ENCODE measurements at regions not wholly inside any gene's neighbourhood (a gene's known extent, or its start where the extent isn't known, plus 50 kb on each side); places are given as distances from the start of the nearest gene placed in this dataset.
"Not testable (repeated sequence)": the region's sequence is repeated elsewhere in the genome, so short reads cannot be mapped to it uniquely, and the experiment has no call there.

DNA sequence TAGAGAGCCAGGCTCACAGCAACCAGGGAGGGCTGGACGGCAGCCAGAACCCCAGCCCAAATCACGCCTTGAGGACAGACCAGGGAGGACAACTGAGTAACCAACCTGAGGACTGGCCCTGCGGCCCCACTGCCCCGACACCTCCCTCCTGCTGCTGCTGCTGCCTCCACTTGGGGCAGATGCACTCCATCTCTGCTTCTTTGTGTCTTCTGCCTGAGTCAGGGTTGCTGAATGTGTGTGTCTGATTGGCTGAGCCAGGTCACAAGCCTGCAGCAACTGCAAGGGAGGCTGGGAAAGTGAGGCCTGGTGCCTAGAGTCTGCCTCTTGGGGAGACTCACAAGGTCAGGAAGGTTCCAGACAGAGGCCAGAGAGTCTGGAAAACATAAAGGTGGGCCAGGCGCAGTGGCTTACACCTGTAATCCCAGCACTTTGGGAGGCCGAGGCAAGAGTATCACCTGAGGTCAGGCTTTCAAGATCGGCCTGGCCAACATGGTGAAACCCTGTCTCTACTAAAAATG lies 83.4 kb downstream of the ZFP36L2 start:
- POLR2A ChIA-PET: interaction anchor here (1.3 to 1.9 kb wide), 2 partner anchors 75 to 78 kb away, joined by 4 to 5 read pairs; no protein-coding TSS in a partner anchor
- Mint-ChIP-seq H3K36me3 (ENCODE audit: low read depth) (peaks cover 10% of the 10 kb centered on the region), H3K27me3 (no peaks in the 10 kb centered on the region), H3K9me3 (no peaks in the 10 kb centered on the region), H3K4me1 (peaks cover 56% of the 10 kb centered on the region), H3K4me3 (peak overlapping the region; percentile 59), H3K27ac (peak overlapping the region; percentile 4)
- CTCF ChIA-PET: no interaction called here
- peak; percentile 50 for DNase-seq

DNA sequence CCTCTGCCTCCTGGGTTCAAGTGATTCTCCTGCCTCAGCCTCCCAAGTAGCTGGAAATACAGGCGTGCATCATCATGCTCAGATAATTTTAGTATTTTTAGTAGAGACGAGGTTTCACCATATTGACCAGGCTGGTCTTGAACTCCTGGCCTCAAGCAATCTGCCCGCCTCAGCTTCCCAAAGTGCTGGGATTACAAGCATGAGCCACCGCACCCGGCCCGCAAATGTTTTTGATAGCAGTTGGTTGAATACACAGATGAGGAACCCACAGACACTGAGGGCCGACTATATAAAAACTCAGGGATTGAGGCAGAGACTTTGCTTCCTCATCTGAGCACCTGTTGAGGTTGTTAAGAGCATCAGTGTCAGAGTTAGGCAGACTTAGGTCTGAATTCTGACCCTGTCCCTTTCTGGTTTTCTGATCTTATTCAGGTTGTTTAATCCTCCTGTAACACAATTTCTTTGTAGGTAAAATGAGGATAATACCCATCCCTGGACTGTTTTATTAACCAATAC lies 84.7 kb downstream of the ZFP36L2 start:
- ChIA-PET CTCF (interaction anchor here (0.9 to 4.4 kb wide), 3 partner anchors 12 to 343 kb away, joined by 3 to 36 read pairs (median 6); no protein-coding TSS in a partner anchor), POLR2A (interaction anchor here (3.4 to 21.7 kb wide), 2 partner anchors 12 to 81 kb away, joined by 46 to 1053 read pairs; partner anchors contain the start of gene ZFP36L2)
- not testable (repeated sequence) for H3K27me3 Mint-ChIP-seq, DNase-seq, H3K27ac Mint-ChIP-seq, H3K9me3 Mint-ChIP-seq
- H3K4me1 Mint-ChIP-seq: peaks cover 61% of the 10 kb centered on the region
- peak overlapping the region; percentile 24 for H3K4me3 Mint-ChIP-seq
- H3K36me3 Mint-ChIP-seq (ENCODE audit: low read depth): peaks cover 15% of the 10 kb centered on the region

DNA sequence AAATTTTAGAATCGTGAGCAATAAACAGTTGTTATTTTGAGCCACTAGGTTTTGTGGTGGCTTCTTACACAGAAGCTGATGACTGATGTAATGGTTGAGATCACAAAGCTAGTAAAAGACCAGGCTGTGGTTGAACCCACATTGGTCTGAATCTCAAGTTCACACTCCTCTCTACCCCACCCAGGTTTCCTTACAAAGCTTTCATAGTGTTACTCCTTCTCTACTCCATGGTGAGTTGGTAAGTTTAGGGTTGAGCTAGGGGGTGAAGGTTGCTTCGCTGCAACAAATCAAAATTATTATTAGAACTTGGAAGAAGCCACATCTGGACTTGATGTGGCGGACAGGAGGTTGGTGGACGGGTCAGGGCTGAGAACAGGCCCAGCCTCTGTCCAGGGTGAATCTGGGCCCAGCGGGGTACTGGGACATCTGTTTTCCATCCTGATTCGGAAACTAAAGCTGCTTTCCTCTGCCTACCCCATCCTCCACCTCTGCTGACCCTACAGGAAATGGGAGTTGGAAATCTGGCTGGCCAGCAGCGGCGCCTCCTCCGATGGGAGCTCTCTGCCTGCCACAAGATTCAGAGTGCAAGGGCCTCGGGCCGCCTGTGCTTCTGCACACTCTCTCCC lies 86.3 kb downstream of the ZFP36L2 start:
- POLR2A ChIA-PET: interaction anchor here (0.7 to 21.7 kb wide), 15 partner anchors 9 to 456 kb away, joined by 3 to 1053 read pairs (median 5); partner anchors contain the start of genes THADA and ZFP36L2
- H3K4me1 Mint-ChIP-seq: peaks cover 71% of the 10 kb centered on the region
- peaks cover 15% of the 10 kb centered on the region for H3K36me3 Mint-ChIP-seq (ENCODE audit: low read depth)

DNA sequence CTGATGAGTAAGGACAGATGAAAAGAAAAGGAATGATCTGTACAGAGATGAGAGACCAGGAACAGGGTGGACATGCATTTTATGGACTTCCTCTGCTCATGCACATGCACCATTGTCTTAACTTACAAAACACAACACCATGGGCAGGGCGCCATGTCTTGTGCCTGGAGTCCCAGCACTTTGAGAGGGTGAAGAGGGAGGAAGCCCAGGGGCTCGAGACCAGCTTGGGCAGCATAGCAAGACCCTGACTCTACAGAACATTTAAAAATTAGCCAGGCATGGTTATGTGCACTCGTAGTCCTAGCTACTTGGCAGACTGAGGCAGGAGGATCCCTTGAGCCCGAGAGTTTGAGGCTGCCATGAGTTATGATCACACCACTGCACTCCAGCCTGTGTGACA lies 86.9 kb downstream of the ZFP36L2 start:
- Mint-ChIP-seq H3K27me3 (no peaks in the 10 kb centered on the region), H3K9me3 (no peaks in the 10 kb centered on the region), H3K36me3 (ENCODE audit: low read depth) (peaks cover 15% of the 10 kb centered on the region), H3K4me1 (peaks cover 75% of the 10 kb centered on the region), H3K4me3 (peak overlapping the region; percentile 61), H3K27ac (peak overlapping the region; percentile 92)
- POLR2A ChIA-PET: interaction anchor here (0.9 to 21.7 kb wide), 11 partner anchors 10 to 329 kb away, joined by 3 to 1053 read pairs (median 10); partner anchors contain the start of gene ZFP36L2
- CTCF ChIA-PET: interaction anchor here (1.0 to 4.4 kb wide), 13 partner anchors 10 to 432 kb away, joined by 3 to 36 read pairs (median 6); partner anchors contain the start of gene ZFP36L2
- no peak for DNase-seq

More for the DNA sequence above, 86.3 kb downstream of the ZFP36L2 start:
- peak; percentile 59 for DNase-seq
- peak overlapping the region; percentile 92 for H3K27ac Mint-ChIP-seq
- peak overlapping the region; percentile 61 for H3K4me3 Mint-ChIP-seq
- H3K27me3 Mint-ChIP-seq: no peaks in the 10 kb centered on the region
- no peaks in the 10 kb centered on the region for H3K9me3 Mint-ChIP-seq
- CTCF ChIA-PET: interaction anchor here (0.7 to 4.4 kb wide), 14 partner anchors 9 to 345 kb away, joined by 3 to 36 read pairs (median 6); partner anchors contain the start of gene ZFP36L2

DNA sequence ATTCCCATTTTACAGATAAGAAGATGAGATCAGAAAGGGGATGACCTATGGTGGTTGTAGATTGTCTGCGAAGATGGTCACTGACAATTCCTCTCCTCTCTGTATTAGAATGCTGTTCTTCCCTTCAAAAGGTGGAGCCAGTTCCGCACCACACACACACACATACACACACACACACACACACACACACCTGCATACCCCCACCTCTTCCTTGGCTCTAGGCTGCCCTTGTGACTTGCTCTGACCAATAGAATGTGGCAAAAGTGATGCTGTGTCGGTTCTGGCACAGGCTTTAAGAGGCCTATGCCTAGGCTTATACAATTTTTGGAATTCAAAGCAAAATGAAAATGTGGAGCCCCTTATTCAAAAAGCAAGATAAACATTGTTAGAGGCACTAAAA lies 88.0 kb downstream of the ZFP36L2 start:
- H3K36me3 Mint-ChIP-seq (ENCODE audit: low read depth): peaks cover 19% of the 10 kb centered on the region
- no peak for DNase-seq
- H3K4me3 Mint-ChIP-seq: no peak overlapping the region
- no peaks in the 10 kb centered on the region for H3K9me3 Mint-ChIP-seq
- peak overlapping the region; percentile 99 for H3K27ac Mint-ChIP-seq
- no peaks in the 10 kb centered on the region for H3K27me3 Mint-ChIP-seq
- peaks cover 84% of the 10 kb centered on the region for H3K4me1 Mint-ChIP-seq
- ChIA-PET CTCF (interaction anchor here (1.2 to 4.4 kb wide), 5 partner anchors 9 to 89 kb away, joined by 5 to 36 read pairs (median 24); partner anchors contain the start of gene ZFP36L2), POLR2A (interaction anchor here (0.9 to 21.7 kb wide), 6 partner anchors 9 to 328 kb away, joined by 3 to 1053 read pairs (median 36); partner anchors contain the start of gene ZFP36L2)

DNA sequence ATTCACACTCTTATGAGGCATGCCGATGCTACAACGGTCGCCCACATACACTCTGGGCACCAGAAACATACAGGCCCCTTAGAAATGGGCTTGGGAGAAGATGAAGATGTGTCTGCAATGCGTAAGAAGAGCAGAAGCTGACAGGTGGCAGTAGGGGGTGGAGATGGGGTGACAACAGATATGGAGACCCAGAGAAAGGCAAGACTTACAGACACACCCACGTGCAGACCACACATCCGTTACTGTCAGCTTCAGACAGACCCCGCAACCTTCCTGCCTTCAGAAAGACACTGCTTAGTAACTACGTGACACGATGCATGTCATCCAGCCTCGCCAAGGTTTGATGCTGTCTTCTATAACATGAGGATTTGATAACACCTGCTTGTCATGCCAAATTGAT lies 89.5 kb downstream of the ZFP36L2 start:
- ChIA-PET POLR2A (interaction anchor here (0.8 to 21.7 kb wide), 8 partner anchors 8 to 86 kb away, joined by 3 to 1053 read pairs (median 4); partner anchors contain the start of gene ZFP36L2), CTCF (interaction anchor here (0.7 to 11.1 kb wide), 6 partner anchors 10 to 90 kb away, joined by 3 to 172 read pairs (median 4); partner anchors contain the start of gene ZFP36L2)
- Mint-ChIP-seq H3K9me3 (no peaks in the 10 kb centered on the region), H3K27me3 (no peaks in the 10 kb centered on the region), H3K4me1 (peaks cover 91% of the 10 kb centered on the region), H3K36me3 (ENCODE audit: low read depth) (peaks cover 19% of the 10 kb centered on the region), H3K4me3 (peak overlapping the region; percentile 50), H3K27ac (peak overlapping the region; percentile 99)
- peak; percentile 88 for DNase-seq

DNA sequence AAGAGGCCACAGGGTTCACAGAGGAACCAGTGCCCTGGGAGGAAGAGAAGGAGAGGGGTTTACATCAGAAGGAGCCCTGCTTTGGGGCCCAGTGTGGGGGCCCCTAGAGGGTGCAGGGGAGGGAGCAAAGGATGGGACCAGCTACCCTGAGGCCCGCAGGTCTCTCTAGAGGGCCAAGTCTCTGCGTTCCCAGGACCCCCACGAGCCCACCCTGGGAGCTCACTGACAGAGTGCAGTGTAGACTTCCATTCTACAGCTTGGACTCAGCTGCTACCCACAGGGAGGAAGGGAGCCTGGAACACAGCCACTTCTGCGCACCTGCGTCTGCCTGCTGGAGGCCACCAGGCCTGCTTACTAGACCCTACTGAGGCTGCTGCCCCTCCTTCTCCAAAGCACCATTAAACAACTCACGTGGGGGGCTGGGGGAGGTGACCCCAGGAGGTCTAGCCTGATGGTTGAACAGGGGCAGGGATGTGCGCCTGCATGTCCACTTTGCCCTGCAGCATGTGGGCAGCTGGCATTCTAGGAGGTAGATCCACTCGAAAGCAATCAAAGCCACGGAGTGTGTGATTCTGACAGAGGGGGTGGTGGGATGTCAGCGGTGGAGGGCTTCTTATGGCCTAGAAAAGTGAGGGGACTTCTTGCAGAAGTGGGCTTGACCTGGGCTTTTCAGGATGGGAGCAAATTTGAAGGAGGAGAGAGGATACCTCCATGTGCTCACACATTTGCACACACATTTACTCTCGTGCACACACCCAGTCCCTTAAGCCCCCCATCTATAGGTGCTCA lies 90.2 kb downstream of the ZFP36L2 start:
- no peaks in the 10 kb centered on the region for H3K9me3 Mint-ChIP-seq
- peaks cover 94% of the 10 kb centered on the region for H3K4me1 Mint-ChIP-seq
- peaks cover 19% of the 10 kb centered on the region for H3K36me3 Mint-ChIP-seq (ENCODE audit: low read depth)
- H3K27ac Mint-ChIP-seq: peak overlapping the region; percentile 99
- peak overlapping the region; percentile 6 for H3K4me3 Mint-ChIP-seq
- ChIA-PET CTCF (interaction anchor here (0.5 to 12.1 kb wide), 10 partner anchors 9 to 348 kb away, joined by 3 to 316 read pairs (median 4); partner anchors contain the start of gene ZFP36L2), POLR2A (interaction anchor here (0.8 to 21.7 kb wide), 9 partner anchors 8 to 87 kb away, joined by 3 to 1053 read pairs (median 5); partner anchors contain the start of gene ZFP36L2)
- no peaks in the 10 kb centered on the region for H3K27me3 Mint-ChIP-seq
- no peak for DNase-seq

DNA sequence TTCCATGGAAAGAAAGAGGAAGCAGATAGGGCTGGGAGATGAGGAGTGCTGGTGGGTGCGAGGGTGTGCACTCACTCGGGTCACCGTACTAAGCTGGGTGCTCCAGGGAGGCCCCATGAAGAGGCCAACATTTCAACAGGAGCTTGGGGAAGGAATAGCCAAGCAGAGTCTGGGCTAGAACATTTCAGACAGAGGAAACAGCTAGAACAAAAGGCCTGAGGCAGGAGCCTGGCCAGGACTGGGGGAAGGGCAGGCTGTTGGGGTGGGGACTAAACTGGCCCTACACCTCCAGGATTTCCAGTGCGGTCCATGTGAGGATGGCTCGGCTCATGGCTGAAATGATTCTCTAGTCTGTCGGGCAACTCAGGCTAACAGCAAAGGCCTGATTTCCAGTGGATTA lies 90.8 kb downstream of the ZFP36L2 start:
- no peaks in the 10 kb centered on the region for H3K9me3 Mint-ChIP-seq
- H3K27ac Mint-ChIP-seq: peak overlapping the region; percentile 99
- CTCF ChIA-PET: interaction anchor here (0.8 to 12.1 kb wide), 9 partner anchors 9 to 406 kb away, joined by 3 to 316 read pairs (median 12); partner anchors contain the start of gene ZFP36L2
- POLR2A ChIA-PET: interaction anchor here (1.9 to 21.7 kb wide), 5 partner anchors 13 to 87 kb away, joined by 8 to 1053 read pairs (median 42); partner anchors contain the start of gene ZFP36L2
- H3K36me3 Mint-ChIP-seq (ENCODE audit: low read depth): peaks cover 19% of the 10 kb centered on the region
- no peak for DNase-seq
- peaks cover 97% of the 10 kb centered on the region for H3K4me1 Mint-ChIP-seq
- peak overlapping the region; percentile 6 for H3K4me3 Mint-ChIP-seq
- H3K27me3 Mint-ChIP-seq: no peaks in the 10 kb centered on the region

DNA sequence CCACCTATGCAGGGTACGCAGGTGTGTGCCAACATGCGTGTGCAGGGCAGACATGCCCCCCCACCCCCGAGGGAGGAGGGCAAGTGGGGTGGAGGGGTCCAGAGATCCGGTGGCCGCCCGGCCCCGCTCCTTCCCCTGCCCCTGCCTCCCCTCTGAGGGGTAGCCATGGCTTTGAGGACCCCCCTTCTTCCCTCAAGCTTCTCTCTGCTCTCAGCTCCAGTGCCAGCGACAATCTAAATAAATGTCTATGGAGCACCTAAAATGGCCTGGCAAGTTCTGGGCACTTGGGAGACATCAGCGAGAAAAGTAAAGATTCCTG lies 91.9 kb downstream of the ZFP36L2 start:
- ChIA-PET POLR2A (interaction anchor here (0.7 to 21.7 kb wide), 10 partner anchors 14 to 461 kb away, joined by 3 to 1053 read pairs (median 16); partner anchors contain the start of genes THADA and ZFP36L2), CTCF (interaction anchor here (0.7 to 12.1 kb wide), 9 partner anchors 36 to 1101 kb away, joined by 3 to 316 read pairs (median 12); partner anchors contain the start of gene ZFP36L2)
- H3K36me3 Mint-ChIP-seq (ENCODE audit: low read depth): peaks cover 12% of the 10 kb centered on the region
- no peak for DNase-seq
- H3K27me3 Mint-ChIP-seq: no peaks in the 10 kb centered on the region
- H3K9me3 Mint-ChIP-seq: no peaks in the 10 kb centered on the region
- H3K4me3 Mint-ChIP-seq: peak overlapping the region; percentile 68
- H3K27ac Mint-ChIP-seq: peak overlapping the region; percentile 99
- peaks cover 97% of the 10 kb centered on the region for H3K4me1 Mint-ChIP-seq

DNA sequence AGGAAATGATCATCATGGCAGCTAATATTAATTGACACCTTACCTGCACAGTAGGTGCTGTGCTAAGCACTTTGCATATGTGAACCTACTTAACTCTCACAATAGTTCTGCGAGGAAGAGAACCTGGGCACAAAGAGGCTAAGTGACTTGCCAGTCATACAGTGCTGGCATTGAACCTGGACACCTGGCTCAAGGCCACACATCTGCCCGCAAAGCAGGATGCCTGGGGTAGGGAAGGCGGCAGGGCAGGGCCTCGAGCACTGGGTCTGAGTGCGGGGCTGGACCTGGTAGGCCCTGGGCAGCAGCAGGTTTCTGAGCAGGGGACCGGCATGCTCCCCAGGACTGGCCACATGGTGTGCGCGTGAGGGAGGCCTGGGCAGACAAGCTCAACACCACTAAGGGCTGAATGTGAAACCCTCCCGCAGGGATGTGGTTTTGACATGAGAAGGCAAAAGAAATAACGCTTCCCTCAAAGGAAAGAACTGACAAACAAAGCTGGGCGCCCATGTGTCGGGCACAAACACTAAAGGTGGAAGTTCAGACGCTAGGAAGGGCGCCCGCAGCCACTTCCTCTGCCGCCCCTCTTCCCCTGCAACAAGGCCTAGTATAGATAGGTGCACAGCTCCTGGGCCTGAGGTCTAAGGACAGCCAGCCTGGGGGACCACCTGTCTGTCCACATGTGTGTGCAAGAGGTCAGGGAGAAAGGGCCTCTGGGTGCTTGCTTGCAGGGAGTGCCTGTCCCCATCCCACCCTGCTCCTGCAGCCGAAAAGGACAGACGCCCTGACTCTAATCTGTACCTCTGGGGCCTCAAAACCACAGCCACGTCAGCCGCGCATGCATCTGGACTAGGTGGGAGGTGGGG lies 92.5 kb downstream of the ZFP36L2 start:
- H3K4me3 Mint-ChIP-seq: peak overlapping the region; percentile 68
- peak; percentile 85 for DNase-seq
- POLR2A ChIA-PET: interaction anchor here (0.7 to 21.7 kb wide), 12 partner anchors 14 to 462 kb away, joined by 3 to 1053 read pairs (median 13); partner anchors contain the start of genes THADA and ZFP36L2
- CTCF ChIA-PET: interaction anchor here (0.6 to 12.1 kb wide), 11 partner anchors 14 to 437 kb away, joined by 3 to 316 read pairs (median 12); partner anchors contain the start of gene ZFP36L2
- H3K27me3 Mint-ChIP-seq: no peaks in the 10 kb centered on the region
- peaks cover 100% of the 10 kb centered on the region for H3K4me1 Mint-ChIP-seq
- H3K9me3 Mint-ChIP-seq: no peaks in the 10 kb centered on the region
- peaks cover 9% of the 10 kb centered on the region for H3K36me3 Mint-ChIP-seq (ENCODE audit: low read depth)
- H3K27ac Mint-ChIP-seq: peak overlapping the region; percentile 99

DNA sequence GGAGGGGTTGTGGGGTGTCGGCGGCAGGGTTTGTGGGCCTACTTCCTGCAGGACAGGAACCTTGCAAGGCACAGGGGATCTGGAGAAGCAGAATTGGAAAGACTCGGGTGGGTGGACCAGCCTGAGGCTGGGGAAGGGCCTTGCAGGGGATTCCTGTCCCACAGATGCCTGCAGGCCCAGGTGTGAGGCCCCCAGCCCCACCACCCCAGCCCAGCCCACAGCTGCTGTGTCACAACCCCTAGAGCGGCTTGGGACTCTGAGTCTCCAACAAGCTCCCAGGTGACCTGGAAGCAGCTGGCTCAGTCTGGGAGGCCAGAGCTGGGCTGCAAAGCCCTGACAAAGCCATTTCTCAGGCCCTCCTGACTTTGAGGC lies 93.1 kb downstream of the ZFP36L2 start:
- Mint-ChIP-seq H3K36me3 (ENCODE audit: low read depth) (peaks cover 13% of the 10 kb centered on the region), H3K27me3 (no peaks in the 10 kb centered on the region), H3K4me3 (peak overlapping the region; percentile 68), H3K9me3 (no peaks in the 10 kb centered on the region), H3K27ac (peak overlapping the region; percentile 99), H3K4me1 (peaks cover 100% of the 10 kb centered on the region)
- POLR2A ChIA-PET: interaction anchor here (1.0 to 21.7 kb wide), 11 partner anchors 15 to 426 kb away, joined by 3 to 1053 read pairs (median 16); partner anchors contain the start of gene ZFP36L2
- CTCF ChIA-PET: interaction anchor here (0.6 to 12.1 kb wide), 10 partner anchors 14 to 437 kb away, joined by 3 to 316 read pairs (median 12); partner anchors contain the start of gene ZFP36L2
- DNase-seq: peak; percentile 36

Measured in activated CD4-positive, alpha-beta memory T cell treated with anti-CD3 and anti-CD28 coated beads, Interleukin-2, amount 10 ng/mL, durations not matched to agents 7 days and 5 days (primary cell).